HS-27A (cell line): ENCODE measurements at regions not wholly inside any gene's neighbourhood (a gene's known extent, or its start where the extent isn't known, plus 50 kb on each side); places are given as distances from the start of the nearest gene placed in this dataset.

Source experiments
- DNase-seq: peaks from one replicate; pipeline ENCODE4 v3.0.0-alpha.2; 2012; ENCODE audit warnings: low read depth, missing footprints

- no peak for DNase-seq
These were observed 353.2 kb upstream of the ETAA1 start for GRCh38 chr2:67043781-67044478.

- no peak for DNase-seq
These were observed 350.5 kb upstream of the ETAA1 start for GRCh38 chr2:67046591-67046990.

- DNase-seq = no peak
These were observed 348.8 kb upstream of the ETAA1 start for GRCh38 chr2:67048314-67048713.

GRCh38 chr2:67050622-67051021, 346.5 kb upstream of the ETAA1 start:
- DNase-seq = no peak

GRCh38 chr2:67054728-67055127, 342.4 kb upstream of the ETAA1 start:
- DNase-seq = no peak

- no peak for DNase-seq
These were observed 341.5 kb upstream of the ETAA1 start for GRCh38 chr2:67055387-67056304.

GRCh38 chr2:67057123-67057522, 340.0 kb upstream of the ETAA1 start:
- no peak for DNase-seq

GRCh38 chr2:67057901-67058703, 339.0 kb upstream of the ETAA1 start:
- DNase-seq = no peak

GRCh38 chr2:67065046-67065445, 332.1 kb upstream of the ETAA1 start:
- no peak for DNase-seq

- DNase-seq = no peak
These were observed 330.4 kb upstream of the ETAA1 start for GRCh38 chr2:67066782-67067181.

GRCh38 chr2:67067656-67068055, 329.5 kb upstream of the ETAA1 start:
- no peak for DNase-seq

GRCh38 chr2:67070826-67071225, 326.3 kb upstream of the ETAA1 start:
- DNase-seq = no peak

GRCh38 chr2:67075056-67075455, 322.1 kb upstream of the ETAA1 start:
- DNase-seq = no peak

- no peak for DNase-seq
These were observed 321.4 kb upstream of the ETAA1 start for GRCh38 chr2:67075530-67076238.

GRCh38 chr2:67076239-67076624, 320.9 kb upstream of the ETAA1 start:
- DNase-seq = no peak

- no peak for DNase-seq
These were observed 317.4 kb upstream of the ETAA1 start for GRCh38 chr2:67079729-67080128.

GRCh38 chr2:67082813-67083212, 314.3 kb upstream of the ETAA1 start:
- DNase-seq = no peak

- DNase-seq = no peak
These were observed 313.2 kb upstream of the ETAA1 start for GRCh38 chr2:67083951-67084350.

- DNase-seq = no peak
These were observed 312.0 kb upstream of the ETAA1 start for GRCh38 chr2:67085146-67085545.

- DNase-seq = no peak
These were observed 305.5 kb upstream of the ETAA1 start for GRCh38 chr2:67091681-67092080.

GRCh38 chr2:67095121-67095520, 302.0 kb upstream of the ETAA1 start:
- no peak for DNase-seq

- DNase-seq = no peak
These were observed 300.2 kb upstream of the ETAA1 start for GRCh38 chr2:67096886-67097285.
